OCI-LY1 (cell line): ENCODE measurements at regions not wholly inside any gene's neighbourhood (a gene's known extent, or its start where the extent isn't known, plus 50 kb on each side); places are given as distances from the start of the nearest gene placed in this dataset.

Experiments used
- H2AFZ ChIP-seq: fragments of 200-600 bp; sonication (generic), shearing (Covaris generic); 2 replicates; pipeline ENCODE4 v1.6.0; 2014; ENCODE audit warnings: antibody characterized with exemption, mild to moderate bottlenecking, low read length
- H3F3A ChIP-seq: fragments of 200-600 bp; sonication (generic), shearing (Covaris generic); 2 replicates; pipeline ENCODE4 v1.6.0; 2014; ENCODE audit warnings: mild to moderate bottlenecking, antibody characterized with exemption, low read length, moderate library complexity; ENCODE audit not compliant: insufficient read depth
- H3K27ac ChIP-seq: fragments of 200-600 bp; sonication (generic); 2 replicates; pipeline ENCODE4 v1.5.1; 2014; ENCODE audit warnings: low read length, mixed run types, mild to moderate bottlenecking, low read depth; ENCODE audit not compliant: poor library complexity, severe bottlenecking
- H3K27me3 ChIP-seq: fragments of 200-600 bp; sonication (generic); 2 replicates; pipeline ENCODE4 v1.6.0; 2014; ENCODE audit warnings: antibody characterized with exemption, mild to moderate bottlenecking, low read length, moderate library complexity; ENCODE audit not compliant: insufficient read depth
- H3K36me3 ChIP-seq: fragments of 200-600 bp; sonication (generic); 2 replicates; pipeline ENCODE4 v1.6.1; 2014; ENCODE audit warnings: mild to moderate bottlenecking, antibody characterized with exemption, low read length, moderate library complexity, mixed read lengths; ENCODE audit not compliant: insufficient read depth
- H3K4me1 ChIP-seq: fragments of 200-600 bp; sonication (generic); 2 replicates; pipeline ENCODE4 v1.5.1; 2014; ENCODE audit warnings: mild to moderate bottlenecking, low read length, moderate library complexity; ENCODE audit not compliant: insufficient read depth, severe bottlenecking
- H3K4me2 ChIP-seq: fragments of 200-600 bp; sonication (generic), shearing (Covaris generic); 2 replicates; pipeline ENCODE4 v1.6.1; 2014; ENCODE audit warnings: low read length
- H3K4me3 ChIP-seq: fragments of 200-600 bp; sonication (generic); 2 replicates; pipeline ENCODE4 v1.5.1; 2014; ENCODE audit warnings: low read length, low read depth, mild to moderate bottlenecking, mixed read lengths; ENCODE audit not compliant: poor library complexity, severe bottlenecking
- H3K79me2 ChIP-seq: fragments of 200-600 bp; shearing (Covaris generic); 2 replicates; pipeline ENCODE4 v1.6.1; 2016; ENCODE audit warnings: mixed run types, low read length, mixed read lengths; ENCODE audit not compliant: insufficient read depth
- H3K9ac ChIP-seq: fragments of 200-600 bp; sonication (generic), shearing (Covaris generic); 2 replicates; pipeline ENCODE4 v1.6.1; 2014; ENCODE audit warnings: mild to moderate bottlenecking, low read length, mixed read lengths
- H3K9me2 ChIP-seq: fragments of 200-600 bp; sonication (generic), shearing (Covaris generic); 2 replicates; pipeline ENCODE4 v1.6.1; 2014; ENCODE audit warnings: low read depth, mild to moderate bottlenecking, low read length, mixed read lengths
- H3K9me3 ChIP-seq: fragments of 200-600 bp; shearing (Covaris generic); 2 replicates; pipeline ENCODE4 v1.6.1; 2014; ENCODE audit warnings: low read length, mixed read lengths
- H4K20me1 ChIP-seq: fragments of 200-600 bp; sonication (generic), shearing (Covaris generic); 2 replicates; pipeline ENCODE4 v1.6.0; 2016; ENCODE audit warnings: mild to moderate bottlenecking, low read length; ENCODE audit not compliant: insufficient read depth
- EZH2 ChIP-seq: fragments of 200-600 bp; sonication (generic), shearing (Covaris generic); IDR thresholded peaks from 2 replicates; pipeline ENCODE4 v1.8.0; 2017; ENCODE audit warnings: borderline replicate concordance, mixed run types, mild to moderate bottlenecking, antibody characterized with exemption, low read length, moderate library complexity, mixed read lengths
- TF ChIP-seq, protein P1 (sequence below): fragments of 200-600 bp; sonication (generic), shearing (Covaris generic); IDR thresholded peaks from 2 replicates; pipeline ENCODE4 v1.5.1; 2017; ENCODE audit warnings: mild to moderate bottlenecking, antibody characterized with exemption, low read length, moderate library complexity, mixed read lengths

DNA sequence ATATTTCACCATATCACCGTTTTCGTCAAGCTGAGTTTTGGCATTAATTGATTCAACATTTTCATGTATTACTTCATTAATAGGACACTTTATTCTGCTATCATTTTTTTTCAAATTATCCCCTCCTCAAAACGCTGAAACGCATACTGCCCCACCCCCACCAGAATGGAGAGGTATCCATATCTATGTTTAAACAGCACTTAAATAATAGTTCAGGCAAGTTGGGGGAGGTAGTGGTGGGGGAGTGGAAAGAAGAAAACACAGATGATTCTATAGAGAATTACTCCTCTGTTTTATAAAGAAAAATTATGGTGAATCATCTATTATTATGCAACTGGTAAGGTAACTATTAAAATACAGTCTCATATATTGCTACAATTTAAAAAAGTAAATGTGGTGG is 314.4 kb upstream of the ZEB2 start:
- H3K9ac ChIP-seq = no peak overlapping the region
- H3K9me3 ChIP-seq = no peaks in the 10 kb centered on the region; the same call in 1 of the 2 replicates
- H3K4me2 ChIP-seq = 0 out of 2 replicates have a peak overlapping the region, but pooled peaks have one; percentile 24
- H3K27ac ChIP-seq = peak overlapping the region; percentile 17
- no peaks in the 10 kb centered on the region for H4K20me1 ChIP-seq
- H3F3A ChIP-seq = no peaks in the 10 kb centered on the region
- no peak for TF ChIP-seq EZH2
- TF ChIP-seq, protein P1, sequence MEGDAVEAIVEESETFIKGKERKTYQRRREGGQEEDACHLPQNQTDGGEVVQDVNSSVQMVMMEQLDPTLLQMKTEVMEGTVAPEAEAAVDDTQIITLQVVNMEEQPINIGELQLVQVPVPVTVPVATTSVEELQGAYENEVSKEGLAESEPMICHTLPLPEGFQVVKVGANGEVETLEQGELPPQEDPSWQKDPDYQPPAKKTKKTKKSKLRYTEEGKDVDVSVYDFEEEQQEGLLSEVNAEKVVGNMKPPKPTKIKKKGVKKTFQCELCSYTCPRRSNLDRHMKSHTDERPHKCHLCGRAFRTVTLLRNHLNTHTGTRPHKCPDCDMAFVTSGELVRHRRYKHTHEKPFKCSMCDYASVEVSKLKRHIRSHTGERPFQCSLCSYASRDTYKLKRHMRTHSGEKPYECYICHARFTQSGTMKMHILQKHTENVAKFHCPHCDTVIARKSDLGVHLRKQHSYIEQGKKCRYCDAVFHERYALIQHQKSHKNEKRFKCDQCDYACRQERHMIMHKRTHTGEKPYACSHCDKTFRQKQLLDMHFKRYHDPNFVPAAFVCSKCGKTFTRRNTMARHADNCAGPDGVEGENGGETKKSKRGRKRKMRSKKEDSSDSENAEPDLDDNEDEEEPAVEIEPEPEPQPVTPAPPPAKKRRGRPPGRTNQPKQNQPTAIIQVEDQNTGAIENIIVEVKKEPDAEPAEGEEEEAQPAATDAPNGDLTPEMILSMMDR = no peak
- no peaks in the 10 kb centered on the region for H3K27me3 ChIP-seq
- no peaks in the 10 kb centered on the region for H3K79me2 ChIP-seq
- no peak overlapping the region for H3K4me3 ChIP-seq
- H3K4me1 ChIP-seq = peaks cover 24% of the 10 kb centered on the region
- H3K36me3 ChIP-seq = no peaks in the 10 kb centered on the region
- H3K9me2 ChIP-seq = no peaks in the 10 kb centered on the region
- no peak overlapping the region for H2AFZ ChIP-seq

- TF ChIP-seq, protein P1 = no peak
- TF ChIP-seq EZH2 = no peak
- no peaks in the 10 kb centered on the region for H4K20me1 ChIP-seq
- H3F3A ChIP-seq = no peaks in the 10 kb centered on the region
- no peaks in the 10 kb centered on the region for H3K27me3 ChIP-seq
- no peaks in the 10 kb centered on the region for H3K9me2 ChIP-seq
- no peak overlapping the region for H2AFZ ChIP-seq
- H3K79me2 ChIP-seq = no peaks in the 10 kb centered on the region
- no peak overlapping the region for H3K27ac ChIP-seq
- H3K36me3 ChIP-seq = no peaks in the 10 kb centered on the region
- H3K9ac ChIP-seq = no peak overlapping the region
- no peaks in the 10 kb centered on the region; the same call in 1 of the 2 replicates for H3K9me3 ChIP-seq
- no peak overlapping the region for H3K4me3 ChIP-seq
- H3K4me2 ChIP-seq = no peak overlapping the region
- peaks cover 24% of the 10 kb centered on the region for H3K4me1 ChIP-seq
These were observed 313.2 kb upstream of the ZEB2 start for GRCh38 chr2:144833075-144833637.

DNA sequence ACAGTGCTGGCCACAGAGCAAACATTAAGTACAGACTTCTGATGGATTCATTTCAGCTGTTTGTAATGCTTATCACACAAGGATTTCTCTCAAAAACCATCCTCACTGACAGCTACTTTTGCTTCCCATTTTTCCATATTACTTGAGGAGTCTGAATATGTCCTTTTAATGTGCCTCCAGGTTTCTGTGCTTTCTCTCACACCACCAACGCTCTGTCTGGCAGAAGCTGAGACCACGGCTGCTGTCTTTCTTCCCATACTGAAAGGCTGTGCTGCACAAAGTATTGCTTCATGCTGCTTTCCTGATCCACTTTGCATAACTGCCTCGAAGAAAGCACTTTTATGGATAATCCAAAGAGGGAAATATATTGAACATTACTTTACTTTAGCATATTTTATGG is 312.1 kb upstream of the ZEB2 start:
- Histone ChIP-seq H3K9me2 (no peaks in the 10 kb centered on the region), H3K27ac (no peak overlapping the region), H3K79me2 (no peaks in the 10 kb centered on the region), H2AFZ (no peak overlapping the region), H3K9ac (no peak overlapping the region), H3K4me3 (no peak overlapping the region), H3K27me3 (no peaks in the 10 kb centered on the region), H3K4me2 (no peak overlapping the region), H3K36me3 (no peaks in the 10 kb centered on the region), H3K9me3 (no peaks in the 10 kb centered on the region; the same call in 1 of the 2 replicates), H4K20me1 (no peaks in the 10 kb centered on the region), H3F3A (no peaks in the 10 kb centered on the region), H3K4me1 (peaks cover 24% of the 10 kb centered on the region)
- no peak for TF ChIP-seq EZH2
- TF ChIP-seq, protein P1 = no peak
